GM23338 (cell line): ENCODE measurements at regions not wholly inside any gene's neighbourhood (a gene's known extent, or its start where the extent isn't known, plus 50 kb on each side); places are given as distances from the start of the nearest gene placed in this dataset.

Experiments
- ATAC-seq: fragments of 200-7000 bp; cut with Tn5 transposase; 3 replicates; pipeline ENCODE4 v1.9.1; 2020
- DNase-seq: peaks from one replicate; pipeline ENCODE4 v3.0.0-alpha.2; 2015; ENCODE audit warnings: low spot score
- H2AFZ ChIP-seq: fragments of 200-600 bp; sonication (generic); 2 replicates; pipeline ENCODE4 v1.8.0; 2016; ENCODE audit warnings: antibody characterized with exemption, mild to moderate bottlenecking, moderate library complexity
- H3F3A ChIP-seq: fragments of 200-600 bp; sonication (generic); replicated peaks from 2 replicates; pipeline ENCODE4 v1.8.0; 2017; ENCODE audit warnings: antibody characterized with exemption, mixed run types, low read depth
- H3K27ac ChIP-seq: fragments of 200-600 bp; sonication (generic); 2 replicates; pipeline ENCODE4 v1.6.1; 2016; ENCODE audit warnings: low read depth
- H3K27me3 ChIP-seq: fragments of 200-600 bp; sonication (generic); 2 replicates; pipeline ENCODE4 v1.8.0; 2016; ENCODE audit warnings: mild to moderate bottlenecking, mixed run types, moderate library complexity; ENCODE audit not compliant: insufficient read depth
- H3K36me3 ChIP-seq: fragments of 200-600 bp; sonication (generic); 2 replicates; pipeline ENCODE4 v1.8.0; 2016; ENCODE audit warnings: mild to moderate bottlenecking; ENCODE audit not compliant: insufficient read depth
- H3K4me1 ChIP-seq: fragments of 200-600 bp; sonication (generic); 2 replicates; pipeline ENCODE4 v1.8.0; 2016; ENCODE audit warnings: mild to moderate bottlenecking, moderate library complexity; ENCODE audit not compliant: insufficient read depth
- H3K4me2 ChIP-seq: fragments of 200-600 bp; sonication (generic); 2 replicates; pipeline ENCODE4 v1.7.1; 2017; ENCODE audit warnings: mixed run types
- H3K4me3 ChIP-seq: fragments of 200-600 bp; sonication (generic); 2 replicates; pipeline ENCODE4 v1.6.1; 2016; ENCODE audit warnings: mixed run types
- H3K79me2 ChIP-seq: fragments of 200-600 bp; sonication (generic); replicated peaks from 2 replicates; pipeline ENCODE4 v1.8.0; 2017; ENCODE audit warnings: mild to moderate bottlenecking; ENCODE audit not compliant: insufficient read depth
- H3K9me2 ChIP-seq: fragments of 200-600 bp; sonication (generic); 2 replicates; pipeline ENCODE4 v1.8.0; 2017; ENCODE audit not compliant: insufficient read depth
- H4K20me1 ChIP-seq: fragments of 200-600 bp; sonication (generic); replicated peaks from 2 replicates; pipeline ENCODE4 v1.8.0; 2017; ENCODE audit warnings: mild to moderate bottlenecking; ENCODE audit not compliant: insufficient read depth
- H3K27ac Mint-ChIP-seq: 2 replicates; pipeline ENCODE4 v1.8.0; 2020; ENCODE audit warnings: inconsistent platforms, mild to moderate bottlenecking, moderate library complexity, mixed read lengths
- H3K27me3 Mint-ChIP-seq: 3 replicates; pipeline ENCODE4 v1.8.0; 2022; ENCODE audit warnings: low read depth, mild to moderate bottlenecking, moderate library complexity, mixed read lengths, inconsistent platforms; ENCODE audit not compliant: insufficient read depth, poor library complexity
- H3K36me3 Mint-ChIP-seq: 3 replicates; pipeline ENCODE4 v1.8.0; 2021; ENCODE audit warnings: low read depth, mild to moderate bottlenecking, inconsistent platforms, moderate library complexity, mixed read lengths
- H3K4me1 Mint-ChIP-seq: 3 replicates; pipeline ENCODE4 v1.8.0; 2020; ENCODE audit warnings: mild to moderate bottlenecking, inconsistent platforms, mixed read lengths
- H3K4me3 Mint-ChIP-seq: 3 replicates; pipeline ENCODE4 v1.8.0; 2021; ENCODE audit warnings: moderate library complexity, mild to moderate bottlenecking, inconsistent platforms, mixed read lengths
- H3K9me3 Mint-ChIP-seq: 3 replicates; pipeline ENCODE4 v1.8.0; 2020; ENCODE audit warnings: moderate library complexity, mild to moderate bottlenecking, inconsistent platforms, mixed read lengths
- EZH2 ChIP-seq: fragments of 200-600 bp; sonication (generic); IDR thresholded peaks from one replicate; pipeline ENCODE4 v1.8.0; 2017; ENCODE audit warnings: antibody characterized with exemption, mild to moderate bottlenecking, low read depth; ENCODE audit not compliant: unreplicated experiment
- TF ChIP-seq, protein P1 (sequence below): fragments of 250-450 bp; sonication (Bioruptor Pico); IDR thresholded peaks from 2 replicates; pipeline ENCODE4 v1.5.0; 2020; ENCODE audit warnings: mild to moderate bottlenecking, moderate library complexity
- TF ChIP-seq, protein P2 (sequence below): IDR thresholded peaks from one replicate; pipeline ENCODE4 v1.6.1; 2018; ENCODE audit warnings: antibody characterized with exemption; ENCODE audit not compliant: unreplicated experiment

DNA sequence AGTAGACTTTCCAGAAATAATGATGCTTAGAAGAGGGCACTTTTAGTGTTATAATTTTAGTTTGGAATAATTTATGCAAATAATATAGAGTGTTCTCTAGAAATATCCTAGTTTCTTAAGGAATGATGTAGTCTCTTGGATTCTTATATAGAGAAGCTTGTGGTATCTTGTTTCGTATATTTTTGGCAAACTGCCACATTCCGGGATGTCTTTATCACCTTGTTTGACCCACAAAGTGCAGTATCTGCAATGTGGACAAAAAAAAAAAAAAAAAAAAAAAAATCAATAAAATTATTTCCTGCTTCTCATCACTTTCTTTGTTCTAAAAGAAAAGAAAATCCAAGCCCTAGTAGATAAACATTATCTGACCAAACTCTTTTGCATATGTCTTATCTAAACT is 1577.7 kb upstream of the TENM3 start:
- Histone ChIP-seq H3K9me2 (no peaks in the 10 kb centered on the region), H3K4me3 (no peak overlapping the region), H3K36me3 (no peaks in the 10 kb centered on the region), H2AFZ (no peak overlapping the region), H3K79me2 (no peaks in the 10 kb centered on the region), H3K4me2 (no peak overlapping the region), H3K27me3 (no peaks in the 10 kb centered on the region), H4K20me1 (no peaks in the 10 kb centered on the region), H3K27ac (no peak overlapping the region), H3F3A (no peaks in the 10 kb centered on the region), H3K4me1 (peaks cover 5% of the 10 kb centered on the region)
- H3K9me3 Mint-ChIP-seq = no peaks in the 10 kb centered on the region
- ATAC-seq (no peak), DNase-seq (no peak)
- no peaks in the 10 kb centered on the region for H3K36me3 Mint-ChIP-seq
- no peak overlapping the region for H3K27ac Mint-ChIP-seq
- TF ChIP-seq, protein P1, sequence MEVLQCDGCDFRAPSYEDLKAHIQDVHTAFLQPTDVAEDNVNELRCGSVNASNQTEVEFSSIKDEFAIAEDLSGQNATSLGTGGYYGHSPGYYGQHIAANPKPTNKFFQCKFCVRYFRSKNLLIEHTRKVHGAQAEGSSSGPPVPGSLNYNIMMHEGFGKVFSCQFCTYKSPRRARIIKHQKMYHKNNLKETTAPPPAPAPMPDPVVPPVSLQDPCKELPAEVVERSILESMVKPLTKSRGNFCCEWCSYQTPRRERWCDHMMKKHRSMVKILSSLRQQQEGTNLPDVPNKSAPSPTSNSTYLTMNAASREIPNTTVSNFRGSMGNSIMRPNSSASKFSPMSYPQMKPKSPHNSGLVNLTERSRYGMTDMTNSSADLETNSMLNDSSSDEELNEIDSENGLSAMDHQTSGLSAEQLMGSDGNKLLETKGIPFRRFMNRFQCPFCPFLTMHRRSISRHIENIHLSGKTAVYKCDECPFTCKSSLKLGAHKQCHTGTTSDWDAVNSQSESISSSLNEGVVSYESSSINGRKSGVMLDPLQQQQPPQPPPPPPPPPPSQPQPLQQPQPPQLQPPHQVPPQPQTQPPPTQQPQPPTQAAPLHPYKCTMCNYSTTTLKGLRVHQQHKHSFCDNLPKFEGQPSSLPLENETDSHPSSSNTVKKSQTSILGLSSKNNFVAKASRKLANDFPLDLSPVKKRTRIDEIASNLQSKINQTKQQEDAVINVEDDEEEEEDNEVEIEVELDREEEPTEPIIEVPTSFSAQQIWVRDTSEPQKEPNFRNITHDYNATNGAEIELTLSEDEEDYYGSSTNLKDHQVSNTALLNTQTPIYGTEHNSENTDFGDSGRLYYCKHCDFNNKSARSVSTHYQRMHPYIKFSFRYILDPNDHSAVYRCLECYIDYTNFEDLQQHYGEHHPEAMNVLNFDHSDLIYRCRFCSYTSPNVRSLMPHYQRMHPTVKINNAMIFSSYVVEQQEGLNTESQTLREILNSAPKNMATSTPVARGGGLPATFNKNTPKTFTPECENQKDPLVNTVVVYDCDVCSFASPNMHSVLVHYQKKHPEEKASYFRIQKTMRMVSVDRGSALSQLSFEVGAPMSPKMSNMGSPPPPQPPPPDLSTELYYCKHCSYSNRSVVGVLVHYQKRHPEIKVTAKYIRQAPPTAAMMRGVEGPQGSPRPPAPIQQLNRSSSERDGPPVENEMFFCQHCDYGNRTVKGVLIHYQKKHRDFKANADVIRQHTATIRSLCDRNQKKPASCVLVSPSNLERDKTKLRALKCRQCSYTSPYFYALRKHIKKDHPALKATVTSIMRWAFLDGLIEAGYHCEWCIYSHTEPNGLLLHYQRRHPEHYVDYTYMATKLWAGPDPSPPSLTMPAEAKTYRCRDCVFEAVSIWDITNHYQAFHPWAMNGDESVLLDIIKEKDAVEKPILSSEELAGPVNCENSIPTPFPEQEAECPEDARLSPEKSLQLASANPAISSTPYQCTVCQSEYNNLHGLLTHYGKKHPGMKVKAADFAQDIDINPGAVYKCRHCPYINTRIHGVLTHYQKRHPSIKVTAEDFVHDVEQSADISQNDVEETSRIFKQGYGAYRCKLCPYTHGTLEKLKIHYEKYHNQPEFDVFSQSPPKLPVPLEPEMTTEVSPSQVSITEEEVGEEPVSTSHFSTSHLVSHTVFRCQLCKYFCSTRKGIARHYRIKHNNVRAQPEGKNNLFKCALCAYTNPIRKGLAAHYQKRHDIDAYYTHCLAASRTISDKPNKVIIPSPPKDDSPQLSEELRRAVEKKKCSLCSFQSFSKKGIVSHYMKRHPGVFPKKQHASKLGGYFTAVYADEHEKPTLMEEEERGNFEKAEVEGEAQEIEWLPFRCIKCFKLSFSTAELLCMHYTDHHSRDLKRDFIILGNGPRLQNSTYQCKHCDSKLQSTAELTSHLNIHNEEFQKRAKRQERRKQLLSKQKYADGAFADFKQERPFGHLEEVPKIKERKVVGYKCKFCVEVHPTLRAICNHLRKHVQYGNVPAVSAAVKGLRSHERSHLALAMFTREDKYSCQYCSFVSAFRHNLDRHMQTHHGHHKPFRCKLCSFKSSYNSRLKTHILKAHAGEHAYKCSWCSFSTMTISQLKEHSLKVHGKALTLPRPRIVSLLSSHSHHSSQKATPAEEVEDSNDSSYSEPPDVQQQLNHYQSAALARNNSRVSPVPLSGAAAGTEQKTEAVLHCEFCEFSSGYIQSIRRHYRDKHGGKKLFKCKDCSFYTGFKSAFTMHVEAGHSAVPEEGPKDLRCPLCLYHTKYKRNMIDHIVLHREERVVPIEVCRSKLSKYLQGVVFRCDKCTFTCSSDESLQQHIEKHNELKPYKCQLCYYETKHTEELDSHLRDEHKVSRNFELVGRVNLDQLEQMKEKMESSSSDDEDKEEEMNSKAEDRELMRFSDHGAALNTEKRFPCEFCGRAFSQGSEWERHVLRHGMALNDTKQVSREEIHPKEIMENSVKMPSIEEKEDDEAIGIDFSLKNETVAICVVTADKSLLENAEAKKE (CRISPR knock-in tag) = no peak
- TF ChIP-seq, protein P2, sequence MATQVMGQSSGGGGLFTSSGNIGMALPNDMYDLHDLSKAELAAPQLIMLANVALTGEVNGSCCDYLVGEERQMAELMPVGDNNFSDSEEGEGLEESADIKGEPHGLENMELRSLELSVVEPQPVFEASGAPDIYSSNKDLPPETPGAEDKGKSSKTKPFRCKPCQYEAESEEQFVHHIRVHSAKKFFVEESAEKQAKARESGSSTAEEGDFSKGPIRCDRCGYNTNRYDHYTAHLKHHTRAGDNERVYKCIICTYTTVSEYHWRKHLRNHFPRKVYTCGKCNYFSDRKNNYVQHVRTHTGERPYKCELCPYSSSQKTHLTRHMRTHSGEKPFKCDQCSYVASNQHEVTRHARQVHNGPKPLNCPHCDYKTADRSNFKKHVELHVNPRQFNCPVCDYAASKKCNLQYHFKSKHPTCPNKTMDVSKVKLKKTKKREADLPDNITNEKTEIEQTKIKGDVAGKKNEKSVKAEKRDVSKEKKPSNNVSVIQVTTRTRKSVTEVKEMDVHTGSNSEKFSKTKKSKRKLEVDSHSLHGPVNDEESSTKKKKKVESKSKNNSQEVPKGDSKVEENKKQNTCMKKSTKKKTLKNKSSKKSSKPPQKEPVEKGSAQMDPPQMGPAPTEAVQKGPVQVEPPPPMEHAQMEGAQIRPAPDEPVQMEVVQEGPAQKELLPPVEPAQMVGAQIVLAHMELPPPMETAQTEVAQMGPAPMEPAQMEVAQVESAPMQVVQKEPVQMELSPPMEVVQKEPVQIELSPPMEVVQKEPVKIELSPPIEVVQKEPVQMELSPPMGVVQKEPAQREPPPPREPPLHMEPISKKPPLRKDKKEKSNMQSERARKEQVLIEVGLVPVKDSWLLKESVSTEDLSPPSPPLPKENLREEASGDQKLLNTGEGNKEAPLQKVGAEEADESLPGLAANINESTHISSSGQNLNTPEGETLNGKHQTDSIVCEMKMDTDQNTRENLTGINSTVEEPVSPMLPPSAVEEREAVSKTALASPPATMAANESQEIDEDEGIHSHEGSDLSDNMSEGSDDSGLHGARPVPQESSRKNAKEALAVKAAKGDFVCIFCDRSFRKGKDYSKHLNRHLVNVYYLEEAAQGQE = no peak
- TF ChIP-seq EZH2 = no peak
- no peak overlapping the region for H3K4me3 Mint-ChIP-seq
- H3K27me3 Mint-ChIP-seq = no peaks in the 10 kb centered on the region
- peaks cover 5% of the 10 kb centered on the region; the same call in 2 of the 3 replicates for H3K4me1 Mint-ChIP-seq
